ENCODE measurements at regions not wholly inside any gene's neighbourhood (a gene's known extent, or its start where the extent isn't known, plus 50 kb on each side); places are given as distances from the start of the nearest gene placed in this dataset.
"Not testable (repeated sequence)": the region's sequence is repeated elsewhere in the genome, so short reads cannot be mapped to it uniquely, and the experiment has no call there.

- no peak for TF ChIP-seq CTCF (IDR thresholded peaks at IDR 0.05)
- Mint-ChIP-seq H3K27me3 (ENCODE audit: insufficient read depth) (peaks cover 39% of the 10 kb centered on the region), H3K4me1 (ENCODE audit: low read depth) (no peaks in the 10 kb centered on the region), H3K36me3 (ENCODE audit: low read depth) (no peaks in the 10 kb centered on the region), H3K4me3 (no peak overlapping the region), H3K27ac (no peak overlapping the region), H3K9me3 (no peaks in the 10 kb centered on the region)
- DNase-seq, result no peak
Observed at GRCh38 chr10:71093531-71093930, 118.8 kb upstream of the UNC5B start.

- H3K4me1 Mint-ChIP-seq (ENCODE audit: low read depth), result no peaks in the 10 kb centered on the region
- no peak for DNase-seq
- H3K27ac Mint-ChIP-seq, result no peak overlapping the region
- H3K4me3 Mint-ChIP-seq, result no peak overlapping the region
- no peaks in the 10 kb centered on the region for H3K36me3 Mint-ChIP-seq (ENCODE audit: low read depth)
- no peaks in the 10 kb centered on the region for H3K9me3 Mint-ChIP-seq
- H3K27me3 Mint-ChIP-seq (ENCODE audit: insufficient read depth), result peaks cover 35% of the 10 kb centered on the region
- TF ChIP-seq CTCF (IDR thresholded peaks at IDR 0.05), result no peak
Observed at GRCh38 chr10:71094712-71095390, 117.5 kb upstream of the UNC5B start.

GRCh38 chr10:71099731-71100361, 112.5 kb upstream of the UNC5B start:
- TF ChIP-seq CTCF (IDR thresholded peaks at IDR 0.05), result no peak
- Mint-ChIP-seq H3K27ac (no peak overlapping the region), H3K27me3 (ENCODE audit: insufficient read depth) (peaks cover 9% of the 10 kb centered on the region), H3K4me3 (no peak overlapping the region), H3K9me3 (no peaks in the 10 kb centered on the region), H3K4me1 (ENCODE audit: low read depth) (no peaks in the 10 kb centered on the region), H3K36me3 (ENCODE audit: low read depth) (no peaks in the 10 kb centered on the region)
- DNase-seq, result no peak

- Mint-ChIP-seq H3K27me3 (ENCODE audit: insufficient read depth) (peaks cover 15% of the 10 kb centered on the region), H3K27ac (no peak overlapping the region), H3K36me3 (ENCODE audit: low read depth) (no peaks in the 10 kb centered on the region), H3K9me3 (no peaks in the 10 kb centered on the region), H3K4me3 (no peak overlapping the region), H3K4me1 (ENCODE audit: low read depth) (no peaks in the 10 kb centered on the region)
- no peak for TF ChIP-seq CTCF (IDR thresholded peaks at IDR 0.05)
- DNase-seq, result no peak
Observed at GRCh38 chr10:71103961-71104360, 108.4 kb upstream of the UNC5B start.

- not testable (repeated sequence) for H3K4me1 Mint-ChIP-seq (ENCODE audit: low read depth); H3K27me3 Mint-ChIP-seq (ENCODE audit: insufficient read depth); DNase-seq; H3K27ac Mint-ChIP-seq; H3K36me3 Mint-ChIP-seq (ENCODE audit: low read depth); H3K9me3 Mint-ChIP-seq; H3K4me3 Mint-ChIP-seq
Observed at GRCh38 chr10:71106151-71106550, 106.2 kb upstream of the UNC5B start.

GRCh38 chr10:71107117-71107516, 105.3 kb upstream of the UNC5B start:
- H3K4me3 Mint-ChIP-seq; DNase-seq; H3K27me3 Mint-ChIP-seq (ENCODE audit: insufficient read depth); H3K36me3 Mint-ChIP-seq (ENCODE audit: low read depth); H3K4me1 Mint-ChIP-seq (ENCODE audit: low read depth); H3K27ac Mint-ChIP-seq; H3K9me3 Mint-ChIP-seq: not testable (repeated sequence)

GRCh38 chr10:71108042-71108441, 104.3 kb upstream of the UNC5B start:
- H3K36me3 Mint-ChIP-seq (ENCODE audit: low read depth); H3K4me3 Mint-ChIP-seq; H3K4me1 Mint-ChIP-seq (ENCODE audit: low read depth); DNase-seq; H3K9me3 Mint-ChIP-seq; H3K27ac Mint-ChIP-seq; H3K27me3 Mint-ChIP-seq (ENCODE audit: insufficient read depth): not testable (repeated sequence)

All from HFFc6 (cell line).